ENCODE measurements at regions not wholly inside any gene's neighbourhood (a gene's known extent, or its start where the extent isn't known, plus 50 kb on each side); places are given as distances from the start of the nearest gene placed in this dataset.
A peak's percentile ranks its signal among the peaks of the same experiment; 100 is the strongest.

DNA sequence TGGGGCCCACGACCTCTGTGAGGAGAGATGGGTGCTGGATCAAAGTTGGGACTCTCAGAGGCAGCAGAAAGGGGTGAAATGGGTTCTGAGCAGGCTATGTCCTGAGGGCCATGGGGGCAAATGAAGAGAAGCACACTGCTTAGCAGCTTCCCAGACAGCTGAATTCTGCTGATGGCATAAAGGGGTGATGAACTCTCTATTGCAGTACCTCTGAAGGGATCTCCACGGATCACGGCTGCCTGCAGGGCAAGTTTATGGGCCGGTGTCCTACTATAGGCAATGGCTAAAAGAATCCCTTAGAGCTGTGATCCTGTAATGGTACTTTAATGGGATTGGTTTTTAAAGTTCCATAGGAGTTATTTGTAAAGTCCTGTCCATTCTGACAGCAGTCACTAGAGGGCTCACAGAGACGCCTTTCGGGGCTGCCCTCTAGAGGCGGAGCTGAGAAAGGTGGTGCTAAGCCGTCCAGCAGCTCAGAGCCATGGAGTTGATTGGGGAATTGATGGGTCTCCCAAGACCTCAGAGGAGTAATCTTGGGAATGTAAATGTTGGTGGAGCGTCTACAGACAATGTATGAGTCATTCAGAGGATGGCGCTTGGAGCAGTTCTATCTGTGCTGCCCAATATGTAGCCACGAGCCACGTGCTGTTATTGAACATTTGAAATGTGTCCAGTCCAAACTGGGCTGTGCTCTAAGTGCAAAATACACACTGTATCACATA, 287.3 kb downstream of the COG6 start:
- DNase-seq = peak; percentile 66

- no peak for DNase-seq
These were observed 288.2 kb downstream of the COG6 start for GRCh38 chr13:39943711-39944110.

DNA sequence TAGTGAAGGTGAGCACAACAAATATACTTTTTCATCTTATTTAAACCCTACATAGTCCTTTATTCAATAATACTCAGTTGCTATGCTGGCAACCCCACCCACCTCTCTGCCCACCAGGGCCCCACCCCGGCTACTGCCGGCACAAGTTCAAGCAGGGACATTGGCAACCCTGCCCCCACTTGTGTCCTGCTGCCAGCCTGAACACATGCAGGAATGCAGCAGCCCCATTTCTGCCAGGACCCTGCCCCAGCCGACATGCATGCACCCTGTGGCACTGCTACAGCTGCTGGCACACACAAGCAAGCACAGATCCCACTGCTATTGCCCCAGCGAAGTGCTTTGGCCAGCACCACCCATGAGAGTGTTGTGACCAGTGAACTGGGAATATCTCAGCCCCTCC, 289.8 kb downstream of the COG6 start:
- no peak for DNase-seq

- no peak for DNase-seq
These were observed 291.3 kb downstream of the COG6 start for GRCh38 chr13:39946769-39947168.

- DNase-seq = no peak
These were observed 295.8 kb downstream of the COG6 start for GRCh38 chr13:39951301-39951700.

DNA sequence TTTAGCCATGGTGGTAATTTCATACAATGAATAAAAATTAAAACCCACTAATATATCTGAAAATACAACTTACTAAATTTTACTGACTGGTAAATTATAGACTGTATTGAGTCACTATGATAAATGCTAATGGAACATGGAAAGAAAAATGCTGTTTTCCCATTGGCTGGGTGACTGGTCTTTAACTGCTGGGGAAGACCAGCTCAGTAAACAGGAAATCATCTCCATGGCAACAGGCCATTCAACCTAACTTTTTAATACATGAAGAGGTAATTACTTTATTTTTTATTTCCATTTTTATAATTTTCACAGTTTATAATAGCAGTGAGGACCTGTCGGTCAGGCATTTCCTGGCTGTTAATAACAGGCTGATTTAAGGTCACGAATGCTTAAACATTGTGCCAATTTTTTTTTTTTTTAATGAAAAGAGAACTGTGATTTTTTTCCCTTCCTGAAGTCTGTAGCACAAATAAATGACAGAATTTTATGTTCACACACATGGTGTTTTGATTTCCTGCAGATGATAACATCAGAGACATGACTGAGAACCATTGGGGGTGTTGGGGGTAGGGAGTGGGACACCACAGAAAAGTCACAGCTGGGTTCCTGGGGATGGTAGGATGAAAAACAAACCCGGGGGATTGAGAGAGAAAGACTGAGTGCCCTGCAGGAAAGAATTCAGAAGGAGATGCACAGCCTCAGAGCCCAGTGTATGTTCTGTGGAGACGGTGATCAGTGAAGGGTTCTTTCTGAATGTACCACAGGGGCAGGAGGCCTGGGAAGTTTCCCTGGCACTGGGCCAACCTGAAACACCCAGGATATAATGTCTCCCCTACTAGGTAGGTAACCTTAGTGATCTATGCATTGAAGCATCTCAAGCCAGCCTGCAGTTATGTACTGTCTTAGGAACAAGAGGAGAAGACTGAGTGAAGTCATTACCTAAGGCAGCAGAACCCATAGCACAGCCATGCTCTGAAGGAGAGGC, 297.1 kb downstream of the COG6 start:
- no peak for DNase-seq

GRCh38 chr13:39954476-39954875, 299.0 kb downstream of the COG6 start:
- DNase-seq = no peak

GRCh38 chr13:39955560-39955959, 300.1 kb downstream of the COG6 start:
- no peak for DNase-seq

DNA sequence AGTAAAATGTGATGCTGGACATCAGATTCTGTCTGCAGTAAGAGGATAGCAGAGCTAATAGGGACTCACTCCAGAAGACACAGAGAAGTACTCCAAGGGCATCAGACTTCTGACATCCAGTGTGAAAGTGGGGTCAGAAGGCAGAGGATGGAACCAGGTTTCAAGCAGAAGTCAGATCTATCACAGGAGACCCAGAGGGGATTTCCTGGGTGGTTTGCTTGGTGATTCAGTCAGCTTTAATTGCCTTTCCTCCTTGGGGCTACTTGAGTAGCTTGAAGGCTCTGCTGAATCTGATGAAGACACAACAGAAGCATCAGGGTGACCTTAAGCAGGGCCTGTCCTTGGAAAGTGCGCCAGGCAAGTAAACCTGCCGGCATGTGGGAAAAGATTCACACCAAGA, 300.6 kb downstream of the COG6 start:
- DNase-seq = no peak

DNA sequence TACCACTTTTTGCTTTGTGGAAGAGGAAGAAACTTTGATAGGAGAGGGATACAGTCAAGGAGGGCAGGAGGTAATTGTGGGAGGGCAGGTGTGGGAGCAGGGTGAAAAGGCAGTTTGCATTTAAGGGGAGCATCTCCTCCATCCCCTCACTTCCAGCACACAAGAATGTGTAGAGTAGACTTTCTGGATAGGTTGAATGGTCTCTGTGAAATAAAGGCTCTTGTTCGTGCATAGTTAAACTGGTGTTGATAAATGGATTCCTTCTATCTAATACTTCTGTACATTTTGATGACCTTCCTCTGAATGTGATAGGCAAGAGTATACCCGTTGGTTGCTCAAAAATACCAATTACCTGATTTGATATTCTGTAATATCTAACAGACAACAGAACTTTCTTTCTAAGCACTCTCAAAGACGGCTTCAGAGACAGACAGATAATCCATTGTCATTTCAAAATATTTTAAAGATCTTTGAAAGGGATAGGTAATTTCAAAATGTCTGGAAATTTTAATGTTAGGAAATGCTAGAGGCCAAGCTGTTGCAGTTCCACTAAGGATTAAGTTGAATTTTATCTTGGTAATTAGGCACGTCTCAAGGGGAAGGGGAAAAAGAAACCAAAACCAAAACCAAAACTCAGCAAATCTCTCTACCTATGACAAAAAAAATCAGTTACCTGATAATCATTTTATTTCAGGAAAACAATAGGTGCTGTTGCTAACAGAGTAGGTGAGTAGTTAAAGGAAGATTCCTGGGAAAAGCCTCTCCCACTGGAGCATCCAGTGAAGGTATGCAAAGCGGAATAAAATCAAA, 302.6 kb downstream of the COG6 start:
- no peak for DNase-seq

- DNase-seq = no peak
These were observed 304.2 kb downstream of the COG6 start for GRCh38 chr13:39959497-39960144.

DNA sequence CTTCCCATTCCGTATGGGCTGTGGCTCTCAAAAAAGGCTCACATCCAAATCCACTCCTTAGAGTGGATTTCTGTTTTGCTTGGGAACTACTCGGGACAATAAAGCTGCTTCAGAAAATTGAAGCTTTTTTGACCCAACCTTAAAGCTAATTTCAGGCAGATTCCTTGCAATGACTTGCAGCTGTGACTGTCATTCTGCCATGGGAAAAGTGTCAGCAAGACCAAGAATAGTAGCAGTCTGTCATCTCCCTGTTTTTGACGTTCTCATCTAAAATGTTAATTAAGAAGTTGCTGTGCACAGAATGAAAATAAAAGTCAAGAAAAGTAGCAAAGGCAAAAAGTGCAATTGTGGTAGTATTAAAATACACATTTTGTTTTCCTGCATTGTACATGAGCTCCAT, 304.7 kb downstream of the COG6 start:
- no peak for DNase-seq

GRCh38 chr13:39961036-39961435, 305.6 kb downstream of the COG6 start:
- no peak for DNase-seq

- no peak for DNase-seq
These were observed 308.1 kb downstream of the COG6 start for GRCh38 chr13:39963612-39964011.

GRCh38 chr13:39965309-39965708, 309.8 kb downstream of the COG6 start:
- no peak for DNase-seq

DNA sequence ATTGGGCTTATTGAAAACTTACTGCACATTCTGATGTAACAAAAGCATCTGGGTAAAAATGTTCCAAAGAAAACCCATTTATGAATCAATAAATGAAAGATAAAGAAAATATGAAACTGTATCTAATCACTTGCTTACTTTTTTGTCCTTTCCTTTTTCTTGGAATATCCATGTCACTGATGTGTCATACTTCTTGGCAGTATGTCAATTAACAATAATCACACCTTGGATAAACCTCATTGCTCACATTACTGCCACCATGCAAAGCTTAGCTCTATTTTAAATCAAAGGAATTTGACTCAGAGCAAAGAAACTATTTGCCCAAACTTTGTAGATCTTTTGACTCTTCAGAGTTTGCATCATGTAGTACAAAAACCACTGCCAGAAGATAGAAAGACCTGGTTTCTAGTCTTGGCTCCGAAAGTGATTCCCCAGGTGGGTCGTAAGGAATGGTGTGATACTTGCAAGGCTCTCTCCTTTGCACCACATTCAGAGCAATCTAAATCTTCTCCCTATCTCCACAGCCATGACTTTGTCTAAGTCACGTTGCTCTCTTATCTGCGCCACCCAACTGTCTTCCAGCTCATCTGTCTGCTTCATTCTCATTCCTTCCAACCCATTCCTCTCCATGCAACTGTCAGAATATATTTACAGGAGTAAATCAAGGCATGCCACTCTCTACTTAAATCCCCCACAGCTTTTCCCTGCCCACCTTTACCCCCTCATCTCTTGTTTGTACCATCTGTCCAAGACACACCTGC, 311.9 kb downstream of the COG6 start:
- no peak for DNase-seq

- no peak for DNase-seq
These were observed 313.4 kb downstream of the COG6 start for GRCh38 chr13:39968646-39969475.

DNA sequence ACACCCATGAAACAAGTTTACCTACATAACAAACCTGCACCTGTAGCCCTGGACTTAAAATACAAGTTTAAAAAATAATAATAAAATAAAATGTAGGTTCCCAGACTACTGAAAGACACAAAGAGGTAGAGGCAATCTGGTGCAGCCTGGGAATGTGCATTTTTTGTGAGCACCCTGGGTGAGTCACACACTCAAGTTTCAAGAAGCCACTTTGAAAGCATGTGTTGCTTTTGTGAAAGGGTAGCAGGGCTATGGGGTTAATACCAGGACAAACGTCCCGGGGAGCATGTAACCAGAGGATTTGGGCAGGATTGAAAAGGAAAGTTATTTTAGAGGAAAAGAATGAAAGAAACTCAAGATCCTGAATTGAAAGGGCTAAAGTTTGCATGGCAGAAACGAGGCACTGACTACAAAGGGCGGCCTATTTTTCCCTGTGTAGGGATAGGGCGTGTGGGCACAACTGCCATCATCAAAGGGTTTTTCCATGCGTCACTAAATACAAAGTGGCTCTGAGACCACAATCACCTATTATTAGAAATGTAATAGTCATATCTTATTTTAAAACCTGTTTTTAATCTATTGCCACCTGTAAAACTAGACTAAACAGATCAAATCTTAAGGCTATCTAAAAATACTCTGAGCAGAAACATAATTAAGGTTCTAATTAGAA, 314.9 kb downstream of the COG6 start:
- no peak for DNase-seq

- DNase-seq = no peak
These were observed 316.1 kb downstream of the COG6 start for GRCh38 chr13:39971526-39971925.

DNA sequence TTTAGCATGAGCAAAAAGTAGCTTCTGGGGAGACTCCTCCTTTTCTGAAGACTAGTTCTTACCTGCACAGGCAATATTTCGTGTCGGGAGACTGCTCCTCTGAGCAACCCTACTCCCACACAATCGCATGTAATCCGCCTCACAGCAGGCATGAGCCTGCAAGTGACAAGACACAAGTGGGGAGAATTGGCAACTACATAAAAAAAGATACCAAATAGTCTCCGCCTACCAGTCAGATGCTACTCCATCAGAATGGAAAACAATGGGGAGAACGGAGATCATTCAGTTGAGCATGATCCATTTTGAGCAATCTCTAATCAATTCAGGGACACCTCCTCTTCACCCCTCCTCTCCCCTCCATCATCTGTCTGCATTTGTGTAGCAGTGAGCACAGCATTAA, 321.0 kb downstream of the COG6 start:
- DNase-seq = no peak

Data from GDM1 (cell line).